ENCODE measurements at regions not wholly inside any gene's neighbourhood (a gene's known extent, or its start where the extent isn't known, plus 50 kb on each side); places are given as distances from the start of the nearest gene placed in this dataset.

- no peaks in the 10 kb centered on the region for H3K79me1 ChIP-seq (ENCODE audit: low read length)
- H3K36me3 ChIP-seq (ENCODE audit: control insufficient read depth in 1 of 2, insufficient read depth in 2 of 2, low read length in 2 of 2), result no peaks in the 10 kb centered on the region
- no peak overlapping the region for H3K4me3 ChIP-seq (ENCODE audit: low read depth, low read length)
- no peaks in the 10 kb centered on the region for H3K79me2 ChIP-seq (ENCODE audit: control insufficient read depth, insufficient read depth, low read length, poor library complexity)
- no CpG with 5 or more reads among the region's 6 CpGs for WGBS (ENCODE audit: extremely low coverage, insufficient coverage, insufficient read length)
- no peak overlapping the region for H2BK12ac ChIP-seq (ENCODE audit: low read length)
- H3K27ac ChIP-seq (ENCODE audit: low read depth, low read length), result no peak overlapping the region
- H3K4ac ChIP-seq (ENCODE audit: low read depth, low read length), result no peak overlapping the region
- H3K9ac ChIP-seq (ENCODE audit: low read length), result no peak overlapping the region
- H2AK5ac ChIP-seq (ENCODE audit: low read length), result no peak overlapping the region
- no peak overlapping the region for H2BK5ac ChIP-seq (ENCODE audit: low read depth, low read length, poor library complexity)
- H3K27me3 ChIP-seq (ENCODE audit: insufficient read depth, low read length), result no peaks in the 10 kb centered on the region
- H4K12ac ChIP-seq (ENCODE audit: low read depth, low read length), result no peak overlapping the region
- H4K91ac ChIP-seq (ENCODE audit: low read depth, low read length), result no peak overlapping the region
- peaks cover 1% of the 10 kb centered on the region for H3K9me3 ChIP-seq (ENCODE audit: insufficient read depth, low read depth, low read length)
- H2BK120ac ChIP-seq (ENCODE audit: insufficient read depth, low read length, poor library complexity), result no peak overlapping the region
- no peak overlapping the region for H3K23ac ChIP-seq (ENCODE audit: low read length)
- no peak overlapping the region for H3K14ac ChIP-seq (ENCODE audit: low read length)
- no peak overlapping the region for H3K4me2 ChIP-seq (ENCODE audit: low read length)
- H4K8ac ChIP-seq (ENCODE audit: low read depth, low read length), result no peak overlapping the region
- no peak for DNase-seq
- no peaks in the 10 kb centered on the region for H3K4me1 ChIP-seq (ENCODE audit: control insufficient read depth in 1 of 2, insufficient read depth in 2 of 2, low read length in 2 of 2)
- no peak overlapping the region for H2AFZ ChIP-seq (ENCODE audit: insufficient read depth, low read length, poor library complexity)
- H3K18ac ChIP-seq (ENCODE audit: low read length), result no peak overlapping the region
Measured at GRCh38 chr7:94161476-94161875, 157.3 kb upstream of the BET1 start.

- Histone ChIP-seq H3K79me1 (ENCODE audit: low read length) (no peaks in the 10 kb centered on the region), H2BK5ac (ENCODE audit: low read depth, low read length, poor library complexity) (no peak overlapping the region), H3K27me3 (ENCODE audit: insufficient read depth, low read length) (no peaks in the 10 kb centered on the region), H2AFZ (ENCODE audit: insufficient read depth, low read length, poor library complexity) (no peak overlapping the region), H3K9ac (ENCODE audit: low read length) (no peak overlapping the region), H4K8ac (ENCODE audit: low read depth, low read length) (no peak overlapping the region), H3K14ac (ENCODE audit: low read length) (no peak overlapping the region), H2BK12ac (ENCODE audit: low read length) (no peak overlapping the region), H2AK5ac (ENCODE audit: low read length) (no peak overlapping the region), H3K23ac (ENCODE audit: low read length) (no peak overlapping the region), H4K12ac (ENCODE audit: low read depth, low read length) (no peak overlapping the region), H3K9me3 (ENCODE audit: insufficient read depth, low read depth, low read length) (peaks cover 1% of the 10 kb centered on the region), H3K27ac (ENCODE audit: low read depth, low read length) (no peak overlapping the region), H3K4ac (ENCODE audit: low read depth, low read length) (no peak overlapping the region), H3K79me2 (ENCODE audit: control insufficient read depth, insufficient read depth, low read length, poor library complexity) (no peaks in the 10 kb centered on the region), H3K18ac (ENCODE audit: low read length) (no peak overlapping the region), H3K4me3 (ENCODE audit: low read depth, low read length) (no peak overlapping the region), H3K4me1 (ENCODE audit: control insufficient read depth in 1 of 2, insufficient read depth in 2 of 2, low read length in 2 of 2) (no peaks in the 10 kb centered on the region), H3K4me2 (ENCODE audit: low read length) (no peak overlapping the region), H3K36me3 (ENCODE audit: control insufficient read depth in 1 of 2, insufficient read depth in 2 of 2, low read length in 2 of 2) (no peaks in the 10 kb centered on the region), H2BK120ac (ENCODE audit: insufficient read depth, low read length, poor library complexity) (no peak overlapping the region), H4K91ac (ENCODE audit: low read depth, low read length) (no peak overlapping the region)
- no peak for DNase-seq
- no CpG with 5 or more reads among the region's 4 CpGs for WGBS (ENCODE audit: extremely low coverage, insufficient coverage, insufficient read length)
Measured at GRCh38 chr7:94169682-94170081, 165.5 kb upstream of the BET1 start.

- H3K4me2 ChIP-seq (ENCODE audit: low read length), result no peak overlapping the region
- no peak overlapping the region for H2BK120ac ChIP-seq (ENCODE audit: insufficient read depth, low read length, poor library complexity)
- no peak overlapping the region for H3K14ac ChIP-seq (ENCODE audit: low read length)
- no peaks in the 10 kb centered on the region for H3K27me3 ChIP-seq (ENCODE audit: insufficient read depth, low read length)
- H3K79me1 ChIP-seq (ENCODE audit: low read length), result no peaks in the 10 kb centered on the region
- H2AFZ ChIP-seq (ENCODE audit: insufficient read depth, low read length, poor library complexity), result no peak overlapping the region
- DNase-seq, result no peak
- no peaks in the 10 kb centered on the region for H3K4me1 ChIP-seq (ENCODE audit: control insufficient read depth in 1 of 2, insufficient read depth in 2 of 2, low read length in 2 of 2)
- H3K4me3 ChIP-seq (ENCODE audit: low read depth, low read length), result no peak overlapping the region
- H4K91ac ChIP-seq (ENCODE audit: low read depth, low read length), result no peak overlapping the region
- no peak overlapping the region for H3K27ac ChIP-seq (ENCODE audit: low read depth, low read length)
- H3K79me2 ChIP-seq (ENCODE audit: control insufficient read depth, insufficient read depth, low read length, poor library complexity), result no peaks in the 10 kb centered on the region
- H2AK5ac ChIP-seq (ENCODE audit: low read length), result no peak overlapping the region
- H3K4ac ChIP-seq (ENCODE audit: low read depth, low read length), result no peak overlapping the region
- no peak overlapping the region for H3K23ac ChIP-seq (ENCODE audit: low read length)
- peaks cover under 1% of the 10 kb centered on the region for H3K9me3 ChIP-seq (ENCODE audit: insufficient read depth, low read depth, low read length)
- no peak overlapping the region for H2BK5ac ChIP-seq (ENCODE audit: low read depth, low read length, poor library complexity)
- no peak overlapping the region for H3K9ac ChIP-seq (ENCODE audit: low read length)
- no peak overlapping the region for H4K8ac ChIP-seq (ENCODE audit: low read depth, low read length)
- H4K12ac ChIP-seq (ENCODE audit: low read depth, low read length), result no peak overlapping the region
- no peak overlapping the region for H2BK12ac ChIP-seq (ENCODE audit: low read length)
- no peak overlapping the region for H3K18ac ChIP-seq (ENCODE audit: low read length)
- no peaks in the 10 kb centered on the region for H3K36me3 ChIP-seq (ENCODE audit: control insufficient read depth in 1 of 2, insufficient read depth in 2 of 2, low read length in 2 of 2)
Measured at GRCh38 chr7:94170836-94171235, 166.7 kb upstream of the BET1 start.

GRCh38 chr7:94173436-94173835, 169.3 kb upstream of the BET1 start:
- no peak for DNase-seq
- Histone ChIP-seq H4K91ac (ENCODE audit: low read depth, low read length) (no peak overlapping the region), H2BK12ac (ENCODE audit: low read length) (no peak overlapping the region), H3K4me2 (ENCODE audit: low read length) (no peak overlapping the region), H3K9me3 (ENCODE audit: insufficient read depth, low read depth, low read length) (no peaks in the 10 kb centered on the region), H3K79me1 (ENCODE audit: low read length) (no peaks in the 10 kb centered on the region), H3K27ac (ENCODE audit: low read depth, low read length) (no peak overlapping the region), H4K8ac (ENCODE audit: low read depth, low read length) (no peak overlapping the region), H3K18ac (ENCODE audit: low read length) (no peak overlapping the region), H4K12ac (ENCODE audit: low read depth, low read length) (no peak overlapping the region), H3K4ac (ENCODE audit: low read depth, low read length) (no peak overlapping the region), H3K9ac (ENCODE audit: low read length) (no peak overlapping the region), H3K4me3 (ENCODE audit: low read depth, low read length) (no peak overlapping the region), H2BK5ac (ENCODE audit: low read depth, low read length, poor library complexity) (no peak overlapping the region), H2AFZ (ENCODE audit: insufficient read depth, low read length, poor library complexity) (no peak overlapping the region), H3K23ac (ENCODE audit: low read length) (no peak overlapping the region), H2BK120ac (ENCODE audit: insufficient read depth, low read length, poor library complexity) (no peak overlapping the region), H3K27me3 (ENCODE audit: insufficient read depth, low read length) (no peaks in the 10 kb centered on the region), H2AK5ac (ENCODE audit: low read length) (no peak overlapping the region), H3K4me1 (ENCODE audit: control insufficient read depth in 1 of 2, insufficient read depth in 2 of 2, low read length in 2 of 2) (no peaks in the 10 kb centered on the region), H3K79me2 (ENCODE audit: control insufficient read depth, insufficient read depth, low read length, poor library complexity) (no peaks in the 10 kb centered on the region), H3K14ac (ENCODE audit: low read length) (no peak overlapping the region), H3K36me3 (ENCODE audit: control insufficient read depth in 1 of 2, insufficient read depth in 2 of 2, low read length in 2 of 2) (no peaks in the 10 kb centered on the region)
- WGBS (ENCODE audit: extremely low coverage, insufficient coverage, insufficient read length), result no CpG with 5 or more reads among the region's 2 CpGs
